NCI-H345 treated with DMSO at 0.1 percent for 48 hours (cell line): ENCODE measurements at regions not wholly inside any gene's neighbourhood (a gene's known extent, or its start where the extent isn't known, plus 50 kb on each side); places are given as distances from the start of the nearest gene placed in this dataset.
"Not testable (repeated sequence)": the region's sequence is repeated elsewhere in the genome, so short reads cannot be mapped to it uniquely, and the experiment has no call there.

Experiments
- DNase-seq: peaks from one replicate; lab custom pipeline; 2025; ENCODE audit not compliant: unreplicated experiment; lab: John Stamatoyannopoulos, UW

- no peak for DNase-seq
Measured at GRCh38 chr15:57767481-57767880, 61.0 kb downstream of the POLR2M start.

- no peak for DNase-seq
Measured at GRCh38 chr15:57769266-57769665, 62.8 kb downstream of the POLR2M start.

DNA sequence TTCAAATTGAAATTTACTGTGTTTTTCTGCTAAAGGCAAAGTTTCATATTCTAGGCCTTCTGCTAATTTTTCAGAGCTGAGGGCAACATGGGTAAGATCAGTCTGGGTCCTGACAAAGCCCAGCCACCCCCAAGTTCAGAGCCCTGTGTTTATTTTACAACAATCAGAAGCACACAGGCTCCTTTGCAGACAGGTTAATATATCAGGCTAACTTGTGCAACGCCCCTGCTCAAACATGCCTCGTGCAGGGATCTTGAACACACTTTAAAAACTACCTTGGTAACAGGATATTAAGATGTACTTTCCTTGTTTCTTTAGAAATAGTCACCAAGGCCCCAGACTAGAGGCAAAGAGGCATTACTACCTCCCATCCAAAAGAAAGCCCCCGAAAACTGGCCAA, 64.0 kb downstream of the POLR2M start:
- no peak for DNase-seq

- no peak for DNase-seq
Measured at GRCh38 chr15:57772223-57772957, 65.9 kb downstream of the POLR2M start.

- DNase-seq = no peak
Measured at GRCh38 chr15:57773051-57773450, 66.5 kb downstream of the POLR2M start.

GRCh38 chr15:57777003-57777402, 70.5 kb downstream of the POLR2M start:
- DNase-seq = no peak

GRCh38 chr15:57780471-57780870, 74.0 kb downstream of the POLR2M start:
- DNase-seq = no peak

DNA sequence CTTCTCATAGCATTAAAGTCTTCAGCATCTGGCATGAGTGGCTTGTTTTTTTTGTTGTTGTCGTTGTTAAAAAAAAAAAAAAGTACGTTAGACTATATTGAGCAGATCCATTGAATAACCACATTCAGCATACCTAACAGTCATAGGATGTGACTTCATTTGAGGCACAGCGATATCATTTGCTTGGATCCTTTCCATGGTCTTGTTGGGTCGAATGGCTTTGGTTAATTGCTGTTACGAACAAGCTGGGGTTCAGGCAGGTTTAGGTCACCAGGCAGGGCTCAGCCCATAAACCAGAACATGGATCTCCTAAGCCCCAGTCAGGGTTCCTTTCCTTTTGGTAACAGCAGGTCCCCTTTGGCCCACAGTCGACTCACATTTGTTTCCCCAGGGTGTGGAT, 76.2 kb downstream of the POLR2M start:
- no peak for DNase-seq

DNA sequence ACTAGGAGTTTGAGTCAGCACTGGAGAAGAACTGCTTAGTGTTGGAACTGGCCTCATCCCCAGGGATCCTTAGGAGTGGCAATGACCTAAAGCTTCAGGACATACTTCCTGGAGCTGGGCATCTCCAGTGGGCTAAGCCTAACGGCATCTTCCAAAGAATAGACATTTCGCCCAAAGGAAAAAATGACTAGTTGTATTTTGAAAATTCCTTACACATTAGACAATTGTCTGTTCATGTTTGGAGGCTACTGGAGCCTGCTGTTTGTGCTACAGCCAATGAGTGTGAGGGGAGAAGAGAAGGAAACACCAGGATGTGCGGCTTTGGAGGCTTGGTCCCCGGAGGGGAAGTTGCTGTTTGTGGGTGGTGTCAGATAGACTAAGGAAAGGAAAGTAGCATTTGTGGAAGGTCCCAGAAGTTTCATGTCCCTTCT, 77.6 kb downstream of the POLR2M start:
- no peak for DNase-seq

DNA sequence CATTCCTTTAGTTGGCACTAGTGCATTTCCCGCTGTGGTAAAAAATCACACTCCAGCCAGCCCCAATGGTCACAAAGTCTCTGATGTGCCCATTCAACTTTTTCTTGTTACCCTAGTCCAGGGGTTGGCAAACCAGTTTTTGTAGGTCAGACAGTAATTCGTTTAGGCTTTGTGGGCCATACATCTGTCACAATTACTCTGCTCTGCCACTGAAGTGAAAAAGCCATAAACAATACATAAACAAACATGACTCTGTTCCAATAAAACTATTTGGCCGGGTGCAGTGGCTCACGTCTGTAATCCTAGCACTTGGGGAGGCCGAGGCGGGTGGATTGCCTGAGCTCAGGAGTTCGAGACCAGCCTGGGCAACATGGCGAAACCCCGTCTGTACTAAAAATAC, 78.5 kb downstream of the POLR2M start:
- no peak for DNase-seq

GRCh38 chr15:57785959-57786358, 79.4 kb downstream of the POLR2M start:
- no peak for DNase-seq

GRCh38 chr15:57789225-57789624, 82.7 kb downstream of the POLR2M start:
- no peak for DNase-seq

DNA sequence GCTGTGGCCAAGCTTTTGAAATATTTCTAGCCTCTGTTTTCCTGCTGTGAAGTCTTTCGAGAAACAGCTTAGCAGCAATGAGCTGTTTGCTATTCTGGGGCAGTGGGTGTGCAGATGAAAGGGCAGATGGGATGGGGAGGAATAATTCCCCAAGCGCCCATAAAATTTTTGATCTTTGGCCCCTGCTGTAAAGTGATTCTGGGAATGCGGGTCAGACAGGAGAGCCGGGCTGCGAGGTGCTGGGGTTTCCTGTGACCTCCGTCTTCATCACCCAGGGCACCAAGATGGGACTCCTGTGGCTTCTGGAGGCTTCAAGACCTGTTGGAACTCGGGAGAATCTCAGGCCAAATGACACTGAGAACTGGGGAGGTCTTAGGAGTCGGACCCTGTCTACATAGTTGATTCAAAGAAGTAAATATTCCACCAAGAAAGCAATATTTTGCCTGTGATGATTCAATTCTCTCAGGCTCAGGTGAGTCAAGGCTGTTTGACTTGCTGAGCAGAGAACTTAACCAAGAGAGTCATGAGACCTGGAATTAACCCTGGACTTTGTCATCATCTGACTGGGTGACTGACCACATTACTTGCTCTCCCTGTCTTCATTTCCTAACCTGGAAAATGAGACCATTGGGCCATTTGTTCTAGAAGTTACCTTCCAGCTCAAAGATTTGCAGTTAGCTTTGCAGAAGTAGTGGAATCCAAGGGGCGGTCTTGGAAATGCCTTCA, 86.4 kb downstream of the POLR2M start:
- DNase-seq = no peak

DNA sequence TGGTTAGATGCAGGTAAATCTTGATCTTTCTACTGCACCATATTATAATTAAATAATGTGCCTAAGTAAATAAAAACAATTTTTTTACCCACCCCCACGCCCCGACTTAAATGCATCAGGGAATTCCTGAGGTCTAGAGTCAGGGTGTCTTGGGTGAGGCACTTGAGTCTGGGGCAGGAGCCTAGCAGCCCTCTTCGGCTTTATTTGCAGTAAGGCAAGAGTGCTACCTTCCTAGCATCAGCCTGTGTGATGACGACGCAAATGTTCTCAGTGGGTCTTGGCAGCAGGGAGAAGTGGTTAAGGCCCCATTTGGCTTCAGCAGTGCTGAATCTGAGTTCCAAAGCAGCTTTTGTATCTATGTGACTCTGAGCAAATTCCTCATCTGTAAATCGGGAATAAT, 88.7 kb downstream of the POLR2M start:
- no peak for DNase-seq

GRCh38 chr15:57796146-57796545, 89.6 kb downstream of the POLR2M start:
- no peak for DNase-seq

GRCh38 chr15:57797110-57797509, 90.6 kb downstream of the POLR2M start:
- no peak for DNase-seq

GRCh38 chr15:57797568-57798267, 91.2 kb downstream of the POLR2M start:
- DNase-seq = no peak

DNA sequence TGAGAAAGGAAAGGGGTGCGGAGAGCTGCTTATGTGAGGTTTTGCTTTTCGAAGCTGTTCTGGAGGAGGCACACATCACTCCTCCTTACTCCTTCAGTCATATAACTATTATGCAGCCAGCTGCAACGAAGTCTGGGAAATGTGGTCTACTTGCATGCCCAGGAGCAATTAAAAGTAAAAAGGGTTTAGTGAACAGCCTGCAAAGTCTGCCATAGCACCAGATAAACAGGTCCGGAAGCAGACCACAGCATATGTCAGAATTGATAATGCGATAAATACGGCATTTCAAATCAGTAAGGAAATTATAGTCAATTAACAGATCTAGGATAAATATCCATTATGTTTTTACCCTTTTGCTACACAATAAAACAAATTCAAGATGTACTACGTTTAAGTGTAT, 99.5 kb downstream of the POLR2M start:
- DNase-seq = no peak

DNA sequence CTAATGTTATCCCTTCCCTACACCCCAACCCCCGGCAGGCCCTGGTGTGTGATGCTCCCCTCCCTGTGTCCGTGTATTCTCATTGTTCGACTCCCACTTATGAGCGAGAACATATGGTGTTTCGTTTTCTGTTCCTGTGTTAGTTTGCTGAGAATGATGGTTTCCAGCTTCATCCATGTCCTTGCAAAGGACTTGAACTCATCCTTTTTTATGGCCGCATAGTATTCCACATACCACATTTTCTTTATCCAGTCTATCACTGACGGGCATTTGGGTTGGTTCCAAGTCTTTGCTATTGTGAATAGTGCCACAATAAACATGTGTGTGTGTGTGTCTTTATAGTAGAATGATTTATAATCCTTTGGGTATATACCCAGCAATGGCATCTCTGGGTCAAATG, 102.8 kb downstream of the POLR2M start:
- not testable (repeated sequence) for DNase-seq

- no peak for DNase-seq
Measured at GRCh38 chr15:57816599-57816998, 110.1 kb downstream of the POLR2M start.

GRCh38 chr15:57819646-57820045, 113.1 kb downstream of the POLR2M start:
- DNase-seq = no peak

DNA sequence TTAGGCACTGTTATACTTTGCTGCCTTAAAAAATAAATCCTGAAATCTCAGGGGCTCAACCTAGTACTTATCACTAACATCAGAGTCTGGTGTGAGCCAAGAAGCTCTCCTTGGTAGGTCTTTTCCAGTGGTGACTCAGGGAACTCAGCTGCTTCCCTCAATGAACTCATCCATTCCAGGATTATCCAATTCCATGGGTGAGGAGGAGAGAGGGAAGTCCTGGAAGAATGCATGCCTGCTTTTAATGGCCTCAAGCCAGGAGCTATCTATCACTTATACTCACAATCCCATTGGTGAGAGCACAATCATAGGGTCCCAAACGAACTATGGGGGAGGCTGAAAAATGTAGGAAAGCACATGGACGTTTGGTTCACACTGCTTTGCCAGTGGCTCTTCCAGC, 113.6 kb downstream of the POLR2M start:
- DNase-seq = no peak
